Myocyte (in vitro differentiated cells): ENCODE measurements at regions not wholly inside any gene's neighbourhood (a gene's known extent, or its start where the extent isn't known, plus 50 kb on each side); places are given as distances from the start of the nearest gene placed in this dataset.
"Not testable (repeated sequence)": the region's sequence is repeated elsewhere in the genome, so short reads cannot be mapped to it uniquely, and the experiment has no call there.

Source experiments
- DNase-seq: peaks from one replicate; pipeline ENCODE4 v3.0.0-alpha.2; 2012; ENCODE audit warnings: low read depth

GRCh38 chr18:44298566-44298965, 382.1 kb upstream of the SETBP1 start:
- DNase-seq = no peak

GRCh38 chr18:44309185-44309584, 371.5 kb upstream of the SETBP1 start:
- peak; percentile 32 for DNase-seq

GRCh38 chr18:44320619-44321460, 359.8 kb upstream of the SETBP1 start:
- no peak for DNase-seq

DNA sequence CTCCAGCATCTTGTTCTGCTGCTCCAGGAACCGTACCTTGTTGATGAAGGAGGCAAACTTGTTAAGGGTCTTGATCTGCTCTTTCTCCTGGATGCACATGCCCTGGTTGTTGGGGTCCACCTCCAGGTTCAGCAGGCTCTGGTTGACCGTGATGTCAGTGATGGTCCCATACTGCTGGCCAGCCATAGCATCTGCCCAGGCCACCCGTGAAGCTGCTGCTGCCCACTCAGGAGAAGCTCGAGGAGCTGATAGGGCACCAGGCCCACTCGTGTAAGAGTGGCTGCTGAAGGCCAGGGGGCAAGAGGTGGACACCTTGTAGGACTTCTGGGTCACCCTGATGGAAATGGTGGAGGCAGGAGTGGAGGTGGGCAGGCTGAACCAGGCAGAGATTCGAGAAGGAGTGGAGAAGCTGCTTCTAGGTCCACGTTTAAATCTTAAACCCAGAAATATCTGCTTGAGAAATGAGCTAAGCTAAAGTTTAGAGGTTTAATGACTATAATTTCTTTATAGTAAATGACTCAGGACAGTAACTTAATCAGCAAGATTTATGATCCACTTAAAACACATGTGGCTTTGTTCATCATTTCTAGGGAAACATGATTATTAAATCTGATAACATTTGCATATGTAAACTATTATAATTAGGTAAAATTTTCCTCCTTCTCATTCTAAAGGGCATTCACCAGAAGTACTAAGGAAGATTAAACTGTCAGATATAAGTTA, 358.7 kb upstream of the SETBP1 start:
- no peak for DNase-seq

DNA sequence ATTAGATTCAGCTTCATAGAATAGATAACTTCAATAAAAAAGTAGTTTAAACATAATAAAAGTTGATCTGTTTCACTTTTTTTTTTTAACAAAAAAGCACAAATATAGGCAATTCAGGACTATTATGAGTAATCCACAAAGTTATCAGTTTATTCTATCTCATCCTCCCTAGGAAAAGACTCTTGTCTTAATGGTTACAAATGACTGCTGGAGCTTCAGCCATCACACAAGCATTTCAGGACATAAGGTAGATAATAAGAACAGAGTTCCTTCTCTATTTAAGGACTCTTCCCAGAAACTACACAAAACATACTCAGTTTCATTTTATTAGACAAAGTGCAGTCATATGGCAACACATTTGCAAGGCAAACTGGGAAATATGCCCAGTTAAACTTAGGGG, 357.6 kb upstream of the SETBP1 start:
- DNase-seq = no peak

GRCh38 chr18:44324361-44324760, 356.3 kb upstream of the SETBP1 start:
- no peak for DNase-seq

GRCh38 chr18:44325903-44326635, 354.6 kb upstream of the SETBP1 start:
- DNase-seq = peak; percentile 69

DNA sequence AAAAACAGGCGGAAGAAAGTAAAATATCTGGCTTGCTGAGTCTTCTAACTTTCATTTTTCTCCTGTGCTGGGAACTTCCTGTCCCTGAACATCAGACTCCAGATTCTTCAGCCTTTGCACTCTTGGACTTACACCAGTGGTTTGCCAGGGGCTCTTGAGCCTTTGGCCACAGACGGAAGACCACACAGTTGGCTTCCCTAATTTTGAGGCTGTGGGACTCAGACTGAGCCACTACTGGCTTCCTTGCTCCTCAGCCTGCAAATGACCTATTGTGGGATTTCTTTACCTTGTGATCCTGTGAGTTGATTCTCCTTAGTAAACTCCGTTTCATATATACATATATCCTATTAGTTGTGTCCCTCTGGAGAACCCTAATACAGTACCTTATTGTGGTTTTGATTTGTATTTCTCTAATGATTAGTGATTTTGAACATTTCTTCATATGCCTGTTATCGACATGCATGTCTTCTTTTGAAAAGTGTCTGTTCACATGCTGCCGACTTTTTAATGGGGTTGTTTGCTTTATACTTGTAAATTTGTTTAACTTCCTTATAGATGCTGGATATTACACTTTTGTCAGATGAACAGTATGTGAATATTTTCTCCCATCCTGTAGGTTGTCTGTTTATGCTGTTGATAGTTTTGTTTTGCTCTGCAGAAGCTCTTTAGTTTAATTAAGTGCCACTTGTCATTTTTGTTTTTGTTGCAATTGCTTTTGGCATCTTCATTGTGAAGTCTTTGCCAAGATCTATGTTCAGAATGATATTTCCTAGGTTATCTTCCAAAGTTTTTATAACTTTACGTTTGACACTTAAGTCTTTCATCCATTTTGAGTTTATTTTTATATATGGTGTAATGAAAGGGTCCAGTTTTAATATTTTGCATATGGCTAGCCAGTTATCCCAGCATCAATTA, 348.8 kb upstream of the SETBP1 start:
- DNase-seq = no peak

DNA sequence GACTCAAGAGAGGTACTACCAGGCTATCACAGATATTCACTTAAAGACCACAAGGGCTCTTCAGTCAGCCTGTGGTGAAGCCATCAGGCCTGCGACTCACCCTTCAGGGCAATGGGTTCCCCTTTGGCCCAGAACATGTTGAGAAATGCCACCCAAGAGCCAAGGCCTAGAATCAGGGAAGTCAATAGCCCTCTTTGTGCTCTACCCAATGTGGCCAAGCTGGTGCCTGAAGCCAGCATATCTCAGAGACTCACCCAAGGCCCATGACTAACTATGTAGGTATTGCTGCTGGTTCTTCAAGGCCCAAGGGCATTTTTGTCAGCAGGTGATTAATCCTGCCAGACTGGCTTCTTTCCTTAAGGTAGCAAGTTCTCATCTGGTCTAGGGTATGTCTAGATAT, 338.9 kb upstream of the SETBP1 start:
- DNase-seq = no peak

DNA sequence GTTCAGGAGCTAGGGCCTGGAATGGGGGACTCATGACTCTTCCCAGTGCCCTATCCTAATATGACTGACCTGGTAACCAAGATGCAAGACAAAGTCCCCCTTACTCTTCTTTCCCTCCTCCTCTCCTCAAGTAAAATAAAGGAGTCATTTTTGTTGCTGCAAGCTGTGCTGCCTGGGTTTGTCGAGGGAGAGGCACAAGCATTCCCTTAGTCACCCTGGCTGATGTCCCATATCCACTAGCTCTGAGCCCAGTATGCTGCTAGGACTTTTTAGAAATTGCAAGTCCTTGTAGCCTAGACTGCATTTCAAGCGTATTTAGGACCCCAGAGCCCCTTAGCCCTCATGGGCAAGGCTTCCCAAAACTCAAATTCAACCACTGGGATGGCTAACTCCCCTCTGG, 338.5 kb upstream of the SETBP1 start:
- DNase-seq = no peak

DNA sequence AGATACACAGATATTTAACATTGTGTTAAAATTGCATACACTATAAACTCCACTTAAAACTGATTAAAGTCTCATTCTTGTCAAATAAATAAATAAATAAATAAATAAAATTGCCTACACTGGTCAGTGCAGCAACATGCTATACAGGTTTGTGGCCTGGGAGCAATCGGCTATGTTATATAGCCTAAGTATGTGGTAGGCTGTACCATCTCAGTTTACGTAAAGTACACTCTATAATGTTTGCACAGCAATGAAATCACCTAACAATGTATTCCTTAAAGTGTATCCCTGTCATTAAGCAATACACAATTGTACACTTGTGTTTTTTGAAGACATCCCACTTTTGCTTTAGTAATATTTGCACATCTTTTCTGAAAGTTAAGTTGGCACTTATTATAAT, 337.7 kb upstream of the SETBP1 start:
- no peak for DNase-seq

- no peak for DNase-seq
Observed at GRCh38 chr18:44343570-44343969, 337.1 kb upstream of the SETBP1 start.

DNA sequence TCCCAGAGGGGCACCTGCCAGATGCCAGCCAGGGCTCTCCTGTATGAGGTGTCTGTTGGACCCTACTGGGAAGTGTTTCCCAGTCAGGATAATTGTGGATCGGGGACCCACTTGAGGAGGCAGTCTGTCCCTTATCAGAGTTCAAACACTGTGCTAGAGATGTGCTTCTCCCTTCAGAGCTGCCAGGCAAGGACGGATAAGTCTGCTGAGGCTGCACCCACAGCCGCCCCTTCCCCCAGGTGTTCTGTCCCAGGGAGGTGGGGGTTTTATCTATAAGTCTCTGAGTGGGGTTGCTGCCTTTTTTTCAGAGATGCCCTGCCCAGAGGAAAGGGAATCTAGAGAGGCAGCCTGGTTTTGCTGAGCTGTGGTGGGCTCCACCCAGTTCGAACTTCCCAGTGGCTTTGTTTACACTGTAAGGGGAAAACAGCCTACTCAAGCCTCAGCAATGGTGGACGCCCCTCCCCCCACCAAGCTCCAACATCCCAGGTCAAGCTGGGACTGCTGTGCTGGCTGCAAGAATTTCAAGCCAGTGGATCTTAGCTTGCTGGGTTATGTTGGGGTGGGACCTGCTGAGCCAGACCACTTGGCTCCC, 324.0 kb upstream of the SETBP1 start:
- no peak for DNase-seq

- DNase-seq = no peak
Observed at GRCh38 chr18:44358402-44358801, 322.3 kb upstream of the SETBP1 start.

DNA sequence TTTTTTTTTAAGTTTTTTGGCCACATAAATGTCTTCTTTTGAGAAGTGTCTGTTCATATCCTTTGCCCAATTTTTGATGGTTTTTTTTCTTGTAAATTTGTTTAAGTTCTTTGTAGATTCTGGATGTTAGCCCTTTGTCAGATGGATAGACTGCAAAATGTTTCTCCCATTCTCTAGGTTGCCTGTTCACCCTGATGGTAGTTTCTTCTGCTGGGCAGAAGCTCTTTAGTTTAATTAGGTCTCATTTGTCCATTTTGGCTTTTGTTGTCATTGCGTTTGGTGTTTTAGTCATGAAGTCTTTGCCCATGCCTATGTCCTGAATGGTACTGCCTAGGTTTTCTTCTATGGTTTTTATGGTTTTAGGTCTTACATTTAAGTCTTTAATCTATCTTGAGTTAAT, 320.9 kb upstream of the SETBP1 start:
- DNase-seq = not testable (repeated sequence)

GRCh38 chr18:44362213-44362612, 318.5 kb upstream of the SETBP1 start:
- not testable (repeated sequence) for DNase-seq

DNA sequence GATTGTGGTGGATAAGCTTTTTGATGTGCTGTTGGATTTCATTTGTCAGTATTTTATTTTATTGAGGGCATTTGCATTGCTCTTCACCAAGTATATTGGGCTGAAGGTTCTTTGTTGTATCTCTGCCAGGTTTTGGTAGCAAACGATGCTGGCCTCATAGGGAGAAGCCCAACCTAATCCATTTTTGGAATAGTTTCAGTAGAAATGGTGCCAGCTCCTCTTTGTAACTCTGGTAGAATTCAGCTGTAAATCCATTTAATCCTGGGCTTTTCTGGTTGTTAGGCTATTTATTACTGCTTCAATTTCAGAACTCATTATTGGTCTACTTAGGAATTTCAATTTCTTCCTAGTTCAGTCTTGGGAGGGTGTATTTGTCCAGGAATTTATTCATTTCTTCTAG, 309.8 kb upstream of the SETBP1 start:
- peak; percentile 5 for DNase-seq

DNA sequence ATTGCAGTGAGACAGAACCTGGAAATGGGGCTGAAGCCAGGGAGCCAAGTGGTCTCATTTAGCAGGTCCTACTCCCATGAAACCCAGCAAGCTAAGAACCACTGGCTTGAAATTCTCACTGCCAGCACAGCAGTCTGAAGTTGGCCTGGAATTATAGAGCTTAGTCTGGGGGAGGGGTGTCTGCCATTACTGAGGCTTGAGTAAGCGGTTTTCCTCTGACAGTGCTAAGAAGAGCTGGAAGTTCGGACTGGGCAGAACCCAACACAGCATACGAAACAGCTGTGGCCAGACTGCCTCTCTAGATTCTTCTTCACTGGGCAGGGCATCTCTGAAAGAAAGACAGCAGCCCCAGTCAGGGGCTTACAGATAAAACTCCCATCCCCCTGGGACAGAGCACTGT, 305.7 kb upstream of the SETBP1 start:
- peak; percentile 13 for DNase-seq

DNA sequence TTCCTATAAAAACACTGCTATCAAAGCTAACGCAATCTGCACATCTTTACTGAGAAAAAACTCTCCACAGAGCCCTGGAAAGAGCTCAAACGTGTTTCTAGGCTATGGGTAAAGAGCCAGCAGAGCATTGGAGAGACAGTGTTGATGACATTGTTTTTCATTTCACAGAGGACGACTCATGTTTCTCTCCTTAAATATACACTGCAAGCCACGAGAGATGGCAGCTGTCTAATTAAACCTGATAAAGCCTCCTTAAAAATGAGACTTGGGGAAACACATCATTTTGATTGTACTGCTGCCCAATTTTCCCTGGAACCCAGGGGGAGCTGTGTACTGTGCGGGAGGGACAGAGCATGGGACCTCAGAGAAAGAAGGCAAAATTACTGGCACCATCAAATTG, 294.3 kb upstream of the SETBP1 start:
- DNase-seq = peak; percentile 9

GRCh38 chr18:44388329-44388728, 292.4 kb upstream of the SETBP1 start:
- DNase-seq = no peak

DNA sequence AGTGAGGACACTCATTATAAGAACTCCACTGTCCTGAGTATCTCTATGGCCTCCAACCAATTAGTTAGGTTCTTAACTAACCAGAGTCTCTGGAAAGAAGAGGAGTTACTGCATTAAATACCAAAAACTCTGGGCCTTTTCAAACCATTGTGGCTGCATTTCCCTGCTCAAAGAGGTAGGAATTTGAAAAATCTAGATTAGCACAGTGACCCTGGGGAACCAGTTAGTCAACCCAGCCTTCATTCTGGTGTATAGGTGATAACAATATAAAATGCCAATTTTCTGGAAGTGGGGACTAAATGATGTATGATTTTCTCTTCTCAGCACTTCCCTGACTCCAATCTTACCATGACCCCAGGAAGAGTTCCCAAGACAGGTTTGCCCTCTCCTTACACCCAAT, 287.8 kb upstream of the SETBP1 start:
- no peak for DNase-seq
